Middle frontal gyrus (tissue), 1 donor: ENCODE measurements at regions not wholly inside any gene's neighbourhood (a gene's known extent, or its start where the extent isn't known, plus 50 kb on each side); places are given as distances from the start of the nearest gene placed in this dataset.

Experiments used
- DNase-seq: peaks from one replicate; pipeline ENCODE4 v3.0.0-alpha.2; 2015; ENCODE audit warnings: low spot score; ENCODE audit errors: extremely low spot score

- DNase-seq = no peak
These were observed 354.7 kb upstream of the KIF2A start for GRCh38 chr5:61951295-61951694.

GRCh38 chr5:61953913-61954312 lies 352.1 kb upstream of the KIF2A start:
- DNase-seq = no peak

- no peak for DNase-seq
These were observed 341.8 kb upstream of the KIF2A start for GRCh38 chr5:61964201-61964600.

- DNase-seq = no peak
These were observed 340.9 kb upstream of the KIF2A start for GRCh38 chr5:61965069-61965468.

DNA sequence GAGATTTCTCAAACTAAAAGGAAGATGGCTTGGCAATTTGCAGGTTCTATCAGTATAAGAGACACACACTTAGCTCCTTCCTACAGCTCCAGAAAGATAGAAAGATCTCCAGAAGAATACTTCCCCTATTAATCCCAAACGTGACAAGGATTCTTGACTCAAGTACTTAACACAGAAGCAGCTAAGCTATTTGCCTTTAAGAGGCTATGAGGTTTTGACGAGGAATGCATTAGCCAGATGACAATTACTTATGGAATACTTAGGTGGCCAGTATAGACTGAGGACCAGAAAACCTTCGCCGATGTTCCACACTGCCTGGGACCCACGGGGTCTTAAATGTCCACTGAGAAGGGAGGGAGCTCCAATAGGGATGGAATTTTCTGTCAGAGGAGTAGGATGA lies 340.5 kb upstream of the KIF2A start:
- no peak for DNase-seq

- DNase-seq = no peak
These were observed 339.6 kb upstream of the KIF2A start for GRCh38 chr5:61966296-61966955.

GRCh38 chr5:61966997-61967396 lies 339.0 kb upstream of the KIF2A start:
- no peak for DNase-seq

- no peak for DNase-seq
These were observed 338.3 kb upstream of the KIF2A start for GRCh38 chr5:61967681-61968080.

DNA sequence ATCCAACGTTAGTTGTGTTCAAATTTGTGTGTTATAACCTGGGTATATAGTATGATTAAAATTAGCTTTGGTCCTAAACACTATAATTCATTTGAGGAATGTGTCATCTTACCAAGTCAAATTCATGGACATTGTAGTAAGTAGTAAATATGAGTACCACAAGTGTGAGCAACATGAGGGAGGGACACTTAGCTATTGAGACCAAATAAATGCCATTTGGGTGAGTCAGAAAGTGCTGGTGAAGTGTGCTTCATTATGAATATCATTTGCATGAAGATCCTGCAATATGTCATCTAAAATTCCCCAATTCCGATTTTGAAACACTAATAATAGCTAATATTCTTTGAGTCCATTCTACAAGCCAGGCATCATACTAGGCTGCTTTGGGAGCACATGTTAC lies 336.7 kb upstream of the KIF2A start:
- DNase-seq = no peak

- no peak for DNase-seq
These were observed 336.3 kb upstream of the KIF2A start for GRCh38 chr5:61969755-61970154.

GRCh38 chr5:61970218-61970617 lies 335.8 kb upstream of the KIF2A start:
- DNase-seq = no peak

DNA sequence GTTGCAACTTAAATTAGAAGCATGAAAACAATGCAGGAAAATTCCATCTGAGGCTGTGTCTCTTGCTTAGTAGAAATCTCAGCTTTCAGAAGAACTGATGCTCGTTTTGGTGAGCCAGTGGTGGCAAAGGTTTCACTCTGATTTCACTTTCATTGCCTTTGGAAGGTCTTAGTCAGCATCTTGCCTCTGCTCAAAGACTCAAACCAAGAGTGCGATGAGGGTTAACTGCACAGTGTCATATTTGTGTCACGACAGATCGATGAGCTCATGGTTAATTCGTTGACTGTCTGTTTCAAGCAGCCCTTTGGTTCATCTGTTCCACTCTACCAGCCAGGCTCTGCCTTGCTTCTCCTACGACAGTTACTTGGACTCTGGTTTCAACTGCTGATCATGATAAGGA lies 331.3 kb upstream of the KIF2A start:
- no peak for DNase-seq

DNA sequence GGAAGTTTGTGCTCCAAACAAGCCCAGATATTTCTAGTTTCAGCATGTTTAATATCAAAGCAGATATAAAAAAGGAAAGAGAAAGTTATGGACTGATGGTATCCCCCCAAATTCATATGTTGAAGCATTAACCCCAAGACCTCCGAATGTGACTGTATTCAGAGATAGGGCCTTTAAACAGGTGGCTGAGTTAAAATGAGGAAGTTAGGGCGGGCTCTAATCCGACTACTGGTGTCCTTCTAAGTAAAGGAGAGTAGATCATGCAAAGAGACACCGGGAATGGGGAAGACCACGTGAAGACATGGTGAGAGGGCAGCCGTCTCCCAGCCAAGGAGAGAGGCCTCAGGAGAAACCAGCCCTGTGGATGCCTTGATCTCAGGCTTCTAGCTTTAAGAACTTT lies 324.1 kb upstream of the KIF2A start:
- no peak for DNase-seq

GRCh38 chr5:61991430-61991829 lies 314.6 kb upstream of the KIF2A start:
- DNase-seq = no peak

DNA sequence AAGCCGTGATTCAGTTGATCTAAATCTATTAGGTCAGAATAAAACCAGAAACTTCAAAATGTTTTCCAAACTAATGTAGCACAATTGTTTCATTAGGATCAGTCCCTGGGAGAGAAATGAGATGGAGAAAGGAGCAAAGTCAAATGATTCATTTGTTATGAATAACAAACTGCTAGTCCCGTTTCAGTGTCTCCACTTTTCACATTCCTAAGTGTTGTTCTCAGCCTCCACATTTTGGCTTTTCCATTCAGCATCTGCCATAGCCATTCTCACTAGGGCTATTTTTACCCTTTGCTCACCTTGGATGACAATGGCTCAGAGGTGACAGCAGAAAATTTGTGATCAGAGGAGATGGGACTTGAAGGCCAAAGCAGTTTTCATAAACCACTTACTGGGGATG lies 314.1 kb upstream of the KIF2A start:
- no peak for DNase-seq

DNA sequence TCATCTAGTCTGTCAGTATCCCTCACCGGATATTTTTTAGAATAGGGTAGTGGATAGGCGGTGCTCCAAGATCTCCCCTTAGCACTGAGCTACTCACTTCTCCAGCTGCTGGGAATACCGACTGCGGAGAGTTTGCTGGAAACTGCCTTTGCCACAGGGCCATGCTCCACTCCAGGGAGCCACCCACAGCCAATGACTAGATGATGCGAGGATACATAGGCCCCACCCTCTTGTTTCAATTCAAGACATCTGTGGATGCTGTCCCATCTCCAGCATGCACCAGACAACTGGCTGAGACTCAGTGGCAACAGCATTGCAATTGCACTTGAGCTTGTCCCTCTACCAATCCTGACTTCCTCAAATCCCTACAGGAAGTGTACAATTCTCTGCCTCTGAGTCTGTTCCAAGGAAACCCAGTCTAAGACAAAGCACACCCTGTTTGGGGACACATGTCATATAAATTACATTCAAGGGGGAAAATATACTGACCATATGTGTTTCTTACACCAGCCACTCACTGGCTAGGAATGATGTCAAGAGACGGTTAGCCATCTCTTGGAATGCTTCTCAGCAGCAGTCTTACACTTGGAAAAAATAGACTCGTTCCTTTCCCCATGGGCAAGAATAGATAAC lies 312.6 kb upstream of the KIF2A start:
- DNase-seq = no peak

GRCh38 chr5:61994171-61994570 lies 311.8 kb upstream of the KIF2A start:
- no peak for DNase-seq

- no peak for DNase-seq
These were observed 310.5 kb upstream of the KIF2A start for GRCh38 chr5:61995486-61995885.

- DNase-seq = no peak
These were observed 306.6 kb upstream of the KIF2A start for GRCh38 chr5:61999371-61999770.

DNA sequence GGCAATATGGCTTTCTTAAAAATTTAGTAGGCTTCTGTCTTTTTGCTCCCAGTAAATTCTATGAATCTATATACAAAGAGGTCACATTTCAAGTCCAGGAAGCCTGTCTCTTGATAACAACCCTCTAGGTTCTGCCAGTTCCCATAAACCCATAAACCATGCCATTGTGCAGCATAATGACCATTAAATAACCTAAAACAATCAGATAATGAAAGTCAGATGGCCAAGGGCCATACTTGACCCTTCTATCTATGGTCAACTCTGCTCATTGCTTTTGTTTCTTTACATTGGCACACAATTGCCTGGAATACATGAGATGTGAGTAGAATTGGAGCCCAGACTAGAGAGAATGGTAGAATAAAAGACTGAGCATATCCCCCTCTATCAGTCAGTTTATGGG lies 305.4 kb upstream of the KIF2A start:
- DNase-seq = no peak

GRCh38 chr5:62001640-62002039 lies 304.4 kb upstream of the KIF2A start:
- DNase-seq = no peak

GRCh38 chr5:62002436-62002835 lies 303.6 kb upstream of the KIF2A start:
- DNase-seq = no peak

DNA sequence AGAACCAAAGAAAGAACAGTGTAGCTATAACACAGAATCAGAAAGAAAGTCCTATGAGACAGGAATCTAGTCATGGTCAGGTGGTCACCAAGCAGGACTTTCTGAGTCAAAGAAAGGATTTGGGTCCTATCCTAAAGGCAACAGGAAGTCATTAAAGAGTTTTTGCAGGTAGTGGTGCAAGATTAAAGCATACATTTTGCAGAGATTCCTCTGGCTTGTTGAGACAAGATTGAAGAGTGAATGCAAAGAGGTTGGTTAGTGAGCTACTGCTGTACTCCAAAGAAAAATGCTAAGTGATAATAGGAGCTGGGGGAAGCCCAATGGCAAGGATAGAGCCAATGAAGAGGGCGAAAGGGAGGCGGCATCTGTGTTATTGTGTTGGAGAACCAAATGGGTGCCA lies 300.5 kb upstream of the KIF2A start:
- DNase-seq = no peak
